ENCODE measurements at regions not wholly inside any gene's neighbourhood (a gene's known extent, or its start where the extent isn't known, plus 50 kb on each side); places are given as distances from the start of the nearest gene placed in this dataset.

- BruUV-seq (replicated peaks): no TSS peak
- intact Hi-C loops (cut with micrococcal nuclease): no loop called here
These were observed 419.0 kb upstream of the CDH11 start for GRCh38 chr16:65540901-65541300.

GRCh38 chr16:65538976-65539375 is 417.1 kb upstream of the CDH11 start:
- POLR2A ChIA-PET (ENCODE audit: unreplicated experiment): no interaction called here
- H3K4me1 ChIP-seq (ENCODE audit: insufficient read depth, low read length): peaks cover 23% of the 10 kb centered on the region
- H3K4me3 ChIP-seq (ENCODE audit: low read length): no peak overlapping the region
- no peaks in the 10 kb centered on the region for H3F3A ChIP-seq (ENCODE audit: low read length, unreplicated experiment)
- no peak overlapping the region for H3K9ac ChIP-seq (ENCODE audit: low read length)
- peak overlapping the region; percentile 19; the same call in 1 of the 2 replicates for H3K27ac ChIP-seq (ENCODE audit: low read length)
- DNase-seq: peak; percentile 46
- TF ChIP-seq EZH2 (IDR thresholded peaks at IDR 0.05; ENCODE audit: low read length, unreplicated experiment) (no peak), EZH2phosphoT487 (IDR thresholded peaks at IDR 0.05; ENCODE audit: borderline replicate concordance, low read length) (no peak), CTCF (conservative IDR thresholded peaks at IDR 0.05; ENCODE audit: low read depth, low read length) (no peak)
- H3K27me3 ChIP-seq (ENCODE audit: low read length): no peaks in the 10 kb centered on the region
- H3K36me3 ChIP-seq (ENCODE audit: low read depth, low read length): no peaks in the 10 kb centered on the region
- no peaks in the 10 kb centered on the region for H3K9me3 ChIP-seq (ENCODE audit: low read length)
- H3K9me2 ChIP-seq (replicated peaks; ENCODE audit: low read length): 0 out of 2 replicates have a peak, but pooled peaks cover 2% of the 10 kb centered on the region
- intact Hi-C loops (cut with micrococcal nuclease): no loop called here
- CTCF ChIA-PET: no interaction called here
- H4K20me1 ChIP-seq (ENCODE audit: low read length): no peaks in the 10 kb centered on the region
- peak; percentile 66 for ATAC-seq
- peak overlapping the region; percentile 5; the same call in 1 of the 2 replicates for H3K4me2 ChIP-seq (ENCODE audit: low read length)
- no TSS peak for BruUV-seq (replicated peaks)
- H2AFZ ChIP-seq (ENCODE audit: low read length): peak overlapping the region; percentile 26; the same call in 1 of the 2 replicates
- no peaks in the 10 kb centered on the region for H3K79me2 ChIP-seq (ENCODE audit: low read length)

More at GRCh38 chr16:65540901-65541300, 419.0 kb upstream of the CDH11 start:
- Histone ChIP-seq H3K4me3 (ENCODE audit: low read length) (no peak overlapping the region), H3K9me3 (ENCODE audit: low read length) (no peaks in the 10 kb centered on the region), H2AFZ (ENCODE audit: low read length) (no peak overlapping the region), H3K4me1 (ENCODE audit: insufficient read depth, low read length) (peaks cover 13% of the 10 kb centered on the region), H3K9me2 (replicated peaks; ENCODE audit: low read length) (0 out of 2 replicates have a peak, but pooled peaks cover 2% of the 10 kb centered on the region), H3K27ac (ENCODE audit: low read length) (no peak overlapping the region), H3K4me2 (ENCODE audit: low read length) (no peak overlapping the region), H3K36me3 (ENCODE audit: low read depth, low read length) (no peaks in the 10 kb centered on the region), H3K9ac (ENCODE audit: low read length) (no peak overlapping the region), H3K27me3 (ENCODE audit: low read length) (no peaks in the 10 kb centered on the region), H4K20me1 (ENCODE audit: low read length) (no peaks in the 10 kb centered on the region), H3F3A (ENCODE audit: low read length, unreplicated experiment) (no peaks in the 10 kb centered on the region), H3K79me2 (ENCODE audit: low read length) (no peaks in the 10 kb centered on the region)
- ChIA-PET POLR2A (ENCODE audit: unreplicated experiment) (no interaction called here), CTCF (no interaction called here)
- DNase-seq (no peak), ATAC-seq (no peak)
- TF ChIP-seq CTCF (conservative IDR thresholded peaks at IDR 0.05; ENCODE audit: low read depth, low read length) (no peak), EZH2 (IDR thresholded peaks at IDR 0.05; ENCODE audit: low read length, unreplicated experiment) (no peak), EZH2phosphoT487 (IDR thresholded peaks at IDR 0.05; ENCODE audit: borderline replicate concordance, low read length) (no peak)

- H4K20me1 ChIP-seq (ENCODE audit: low read length): no peaks in the 10 kb centered on the region
- H3K9me3 ChIP-seq (ENCODE audit: low read length): no peaks in the 10 kb centered on the region
- CTCF ChIA-PET: no interaction called here
- no peak overlapping the region for H2AFZ ChIP-seq (ENCODE audit: low read length)
- DNase-seq: no peak
- POLR2A ChIA-PET (ENCODE audit: unreplicated experiment): no interaction called here
- no peaks in the 10 kb centered on the region for H3F3A ChIP-seq (ENCODE audit: low read length, unreplicated experiment)
- peaks cover 28% of the 10 kb centered on the region for H3K4me1 ChIP-seq (ENCODE audit: insufficient read depth, low read length)
- no peak for TF ChIP-seq EZH2phosphoT487 (IDR thresholded peaks at IDR 0.05; ENCODE audit: borderline replicate concordance, low read length)
- TF ChIP-seq EZH2 (IDR thresholded peaks at IDR 0.05; ENCODE audit: low read length, unreplicated experiment): no peak
- TF ChIP-seq CTCF (conservative IDR thresholded peaks at IDR 0.05; ENCODE audit: low read depth, low read length): no peak
- H3K4me2 ChIP-seq (ENCODE audit: low read length): no peak overlapping the region
- H3K9me2 ChIP-seq (replicated peaks; ENCODE audit: low read length): 0 out of 2 replicates have a peak, but pooled peaks cover 2% of the 10 kb centered on the region
- H3K27me3 ChIP-seq (ENCODE audit: low read length): no peaks in the 10 kb centered on the region
- H3K79me2 ChIP-seq (ENCODE audit: low read length): no peaks in the 10 kb centered on the region
- no TSS peak for BruUV-seq (replicated peaks)
- ATAC-seq: no peak
- no peaks in the 10 kb centered on the region for H3K36me3 ChIP-seq (ENCODE audit: low read depth, low read length)
- no peak overlapping the region for H3K9ac ChIP-seq (ENCODE audit: low read length)
- intact Hi-C loops (cut with micrococcal nuclease): no loop called here
- H3K4me3 ChIP-seq (ENCODE audit: low read length): no peak overlapping the region
- no peak overlapping the region for H3K27ac ChIP-seq (ENCODE audit: low read length)
These were observed 415.5 kb upstream of the CDH11 start for GRCh38 chr16:65537336-65537735.
